Inferior parietal cortex (tissue), 1 donor: ENCODE measurements at regions not wholly inside any gene's neighbourhood (a gene's known extent, or its start where the extent isn't known, plus 50 kb on each side); places are given as distances from the start of the nearest gene placed in this dataset.

Source experiments
- DNase-seq: peaks from one replicate; pipeline ENCODE4 v3.0.0-alpha.2; 2016; ENCODE audit errors: extremely low spot score

DNA sequence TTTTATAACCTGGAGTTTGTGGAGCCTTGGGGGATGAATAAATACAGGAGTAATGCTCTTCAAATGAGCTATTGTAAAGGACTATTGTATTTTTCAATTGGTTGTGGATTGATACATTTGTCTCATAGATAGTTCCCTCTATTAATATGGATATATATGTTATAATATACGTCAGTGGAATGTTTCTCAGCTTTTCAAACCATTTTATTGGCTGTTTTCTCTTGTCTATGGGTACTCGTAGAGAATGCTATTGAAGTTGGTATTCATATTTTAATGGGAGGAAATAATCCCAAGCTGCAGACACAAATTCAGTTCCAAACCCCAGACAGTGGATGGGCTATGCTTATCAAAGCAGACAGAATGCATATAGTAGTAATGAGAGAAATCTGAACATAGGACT is 181.8 kb upstream of the DAB2 start:
- DNase-seq, result no peak

GRCh38 chr5:39605588-39606575 is 181.1 kb upstream of the DAB2 start:
- no peak for DNase-seq

DNA sequence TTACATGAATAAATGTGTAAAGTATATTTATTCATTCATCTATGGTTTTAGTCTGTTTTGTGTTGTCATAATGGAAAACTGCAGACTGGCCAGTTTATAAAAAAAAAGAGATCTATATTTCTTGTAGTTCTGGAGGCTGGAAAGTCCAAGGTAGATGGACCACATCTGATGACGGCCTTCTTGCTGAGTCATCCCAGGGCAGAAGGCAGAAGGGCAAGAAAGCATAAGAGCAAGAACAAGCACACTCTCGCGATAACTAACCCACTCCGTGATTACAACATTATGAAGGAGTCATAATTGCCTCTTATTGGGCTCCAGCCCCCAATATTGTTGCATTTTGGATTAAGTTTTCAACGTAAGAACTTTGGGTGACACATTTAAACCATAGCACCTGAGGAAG is 180.4 kb upstream of the DAB2 start:
- DNase-seq, result no peak

GRCh38 chr5:39604491-39604890 is 179.7 kb upstream of the DAB2 start:
- no peak for DNase-seq

- DNase-seq, result no peak
Observed at GRCh38 chr5:39599721-39600431, 175.1 kb upstream of the DAB2 start.

DNA sequence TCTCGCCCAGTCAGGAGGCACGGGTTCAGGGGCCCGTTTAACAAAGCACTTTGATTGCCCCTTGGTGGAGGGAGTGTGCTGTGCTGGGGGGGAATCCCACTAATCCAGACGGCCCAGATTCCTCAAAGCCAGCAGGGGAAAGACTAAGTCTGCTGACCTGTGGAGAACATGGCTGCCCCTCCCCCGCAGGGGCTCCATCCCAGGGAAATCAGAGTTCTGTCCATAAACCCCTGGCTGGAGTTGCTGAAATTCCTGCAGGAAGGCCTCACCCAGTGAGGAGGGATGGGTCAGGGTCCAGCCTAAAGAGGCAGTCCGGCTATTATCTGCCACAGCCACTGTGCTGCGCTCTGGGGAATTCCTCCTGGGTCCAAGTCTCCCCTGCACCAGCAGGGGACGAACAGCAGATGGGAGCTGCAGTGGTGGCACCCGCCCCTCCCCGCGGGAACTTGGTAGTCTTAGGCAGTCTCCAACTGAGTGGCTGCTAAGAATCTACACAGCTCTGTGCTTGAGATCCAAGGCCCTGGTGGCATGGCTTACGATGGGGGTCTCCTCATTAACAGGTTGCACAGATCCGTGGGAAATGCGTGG is 174.0 kb upstream of the DAB2 start:
- DNase-seq, result no peak

- DNase-seq, result no peak
Observed at GRCh38 chr5:39588179-39588578, 163.4 kb upstream of the DAB2 start.

GRCh38 chr5:39587675-39588074 is 162.9 kb upstream of the DAB2 start:
- no peak for DNase-seq

DNA sequence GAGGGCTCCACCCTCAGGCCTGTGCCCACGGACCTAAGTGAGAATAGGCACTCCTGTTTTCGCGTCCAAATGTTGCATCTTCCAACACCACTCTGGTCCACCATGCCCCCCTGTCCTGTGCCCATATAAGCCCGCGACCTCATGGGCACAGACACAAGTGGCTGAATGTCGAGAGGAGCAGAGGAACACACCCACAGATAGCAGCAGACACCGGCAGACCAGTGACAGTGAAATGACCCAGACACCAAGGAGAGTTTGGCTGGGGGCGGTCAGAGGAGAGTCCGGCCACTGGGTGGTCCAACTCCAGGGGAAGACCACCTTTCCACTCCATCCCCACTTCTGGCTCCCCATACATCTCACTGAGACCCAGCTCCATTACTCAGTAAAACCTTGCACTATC is 161.4 kb upstream of the DAB2 start:
- no peak for DNase-seq

DNA sequence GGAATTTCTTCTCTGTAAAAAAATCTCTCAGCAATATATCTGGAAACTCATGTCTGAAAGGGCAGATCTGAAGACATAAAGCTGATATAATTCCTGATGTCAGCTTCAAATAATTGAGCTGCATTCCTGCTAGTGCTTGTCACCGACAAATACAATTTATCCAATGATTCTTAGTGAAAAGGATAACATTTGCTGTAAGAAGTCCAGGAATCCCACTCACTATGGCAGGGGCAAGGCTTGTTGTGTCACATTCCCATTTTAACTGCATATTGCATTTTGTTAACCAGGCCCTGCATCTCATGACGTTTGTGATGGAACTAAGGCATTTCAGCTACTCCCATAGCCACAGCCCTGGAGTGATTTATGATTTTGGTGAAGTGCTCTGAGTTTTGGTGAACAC is 160.1 kb upstream of the DAB2 start:
- DNase-seq, result no peak

DNA sequence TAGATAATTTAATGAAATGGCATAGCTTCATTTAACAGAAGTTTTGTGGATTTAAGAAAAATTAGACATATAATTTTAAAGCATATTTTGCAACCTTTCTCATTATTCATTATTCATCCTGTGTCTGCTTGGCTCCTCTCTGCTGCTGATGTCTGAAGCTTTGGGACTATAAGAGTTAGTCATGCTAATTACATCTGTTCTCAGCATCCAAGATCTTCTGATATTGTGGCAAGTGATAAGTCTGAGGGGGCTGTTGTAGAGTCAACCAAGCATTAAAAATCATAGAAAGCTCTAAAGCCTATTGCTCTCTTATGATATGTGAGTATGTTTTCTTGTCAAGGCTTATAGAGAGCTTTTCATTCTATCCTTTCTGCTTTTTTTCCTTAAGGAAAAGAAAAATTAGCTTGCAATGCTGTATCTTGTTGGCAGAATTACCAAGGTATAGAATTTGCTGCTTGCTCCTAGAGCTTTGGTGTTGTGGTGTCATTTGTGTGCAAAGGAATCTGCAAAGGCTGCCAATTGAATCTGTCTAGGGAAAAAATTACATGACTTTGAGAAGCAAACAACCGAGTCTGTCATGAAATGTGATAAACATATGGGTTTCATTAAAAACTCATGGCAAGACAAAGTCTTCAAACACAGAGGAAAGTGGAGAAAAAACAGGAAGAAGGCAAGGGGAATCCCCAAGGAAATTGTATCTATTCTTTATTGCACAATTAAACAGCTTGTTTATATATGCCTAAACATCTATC is 156.1 kb upstream of the DAB2 start:
- no peak for DNase-seq

GRCh38 chr5:39579750-39580149 is 155.0 kb upstream of the DAB2 start:
- no peak for DNase-seq

GRCh38 chr5:39578887-39579497 is 154.2 kb upstream of the DAB2 start:
- peak; percentile 55 for DNase-seq

- no peak for DNase-seq
Observed at GRCh38 chr5:39577529-39577928, 152.7 kb upstream of the DAB2 start.

- DNase-seq, result peak; percentile 67
Observed at GRCh38 chr5:39570403-39571027, 145.7 kb upstream of the DAB2 start.

GRCh38 chr5:39569857-39570256 is 145.1 kb upstream of the DAB2 start:
- no peak for DNase-seq

- no peak for DNase-seq
Observed at GRCh38 chr5:39566891-39567290, 142.1 kb upstream of the DAB2 start.

- no peak for DNase-seq
Observed at GRCh38 chr5:39566029-39566428, 141.2 kb upstream of the DAB2 start.

GRCh38 chr5:39561421-39561820 is 136.6 kb upstream of the DAB2 start:
- DNase-seq, result no peak

- DNase-seq, result peak; percentile 53
Observed at GRCh38 chr5:39560726-39561125, 135.9 kb upstream of the DAB2 start.

- no peak for DNase-seq
Observed at GRCh38 chr5:39559923-39560322, 135.1 kb upstream of the DAB2 start.
